Uterus (tissue), 2 donors: ENCODE measurements at regions not wholly inside any gene's neighbourhood (a gene's known extent, or its start where the extent isn't known, plus 50 kb on each side); places are given as distances from the start of the nearest gene placed in this dataset.

Experiments
- CTCF ChIP-seq, 4 experiments: fragments of 200-600 bp in 2 of 4; fragments of 450-650 bp in 2 of 4; sonication (generic) in 2 of 4; IDR thresholded peaks; one replicate each; pipeline ENCODE4 v1.5.1; 2016 to 2019; ENCODE audit warnings: antibody characterized with exemption in 4 of 4, mild to moderate bottlenecking in 2 of 4, moderate library complexity in 1 of 4
- POLR2A ChIP-seq, 2 donors: fragments of 450-650 bp; IDR thresholded peaks; one replicate each; pipeline ENCODE4 v1.6.1; 2016; ENCODE audit warnings: antibody characterized with exemption in 2 of 2, mild to moderate bottlenecking in 1 of 2, moderate library complexity in 1 of 2

- TF ChIP-seq CTCF (IDR thresholded peaks at IDR 0.05) (no peak), POLR2A (IDR thresholded peaks at IDR 0.05) (no peak)
Measured at GRCh38 chr4:15344041-15344440, 83.8 kb upstream of the C1QTNF7 start.
